CD4-positive, alpha-beta T cell treated with Interferon alpha-2 for 1 hour (primary cell): ENCODE measurements at regions not wholly inside any gene's neighbourhood (a gene's known extent, or its start where the extent isn't known, plus 50 kb on each side); places are given as distances from the start of the nearest gene placed in this dataset.
"Not testable (repeated sequence)": the region's sequence is repeated elsewhere in the genome, so short reads cannot be mapped to it uniquely, and the experiment has no call there.

Experiments used
- DNase-seq, 2 donors: peaks; one replicate each; pipeline ENCODE4 v3.0.0-alpha.2; 2020 to 2022

DNA sequence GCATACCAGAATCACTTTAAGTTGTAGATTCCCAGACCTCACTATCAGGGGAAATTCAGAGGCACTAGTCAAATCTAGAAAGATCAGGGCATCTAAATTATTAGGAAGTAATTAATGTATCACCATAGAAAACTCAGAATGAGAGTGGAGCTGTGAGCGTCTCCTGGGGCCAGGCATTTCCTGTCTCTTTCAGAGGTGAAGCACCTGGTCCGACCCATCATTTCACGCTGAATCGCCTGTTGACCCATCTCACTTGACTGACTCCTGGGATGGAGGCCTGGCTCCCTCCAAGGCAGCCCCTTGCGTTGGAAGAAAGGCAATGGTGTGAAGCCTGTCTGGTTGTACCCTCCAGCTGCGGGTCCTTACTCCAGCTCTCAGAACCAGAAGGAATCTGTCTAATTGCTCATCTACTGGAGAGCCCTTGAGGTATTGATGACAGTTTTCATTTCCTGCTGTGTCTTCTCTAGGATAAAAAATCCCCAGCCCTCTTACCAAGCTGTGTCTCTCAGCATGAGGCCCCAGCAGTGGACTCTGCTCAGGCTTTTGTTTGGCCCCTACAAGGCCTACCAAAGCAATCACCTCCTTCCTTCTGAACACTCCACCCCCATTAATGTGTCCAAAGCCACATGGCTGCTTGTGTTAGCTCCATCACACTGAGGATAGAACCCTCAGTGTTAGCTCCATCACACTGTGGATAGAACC lies 93.2 kb upstream of the SYT13 start:
- no peak for DNase-seq

DNA sequence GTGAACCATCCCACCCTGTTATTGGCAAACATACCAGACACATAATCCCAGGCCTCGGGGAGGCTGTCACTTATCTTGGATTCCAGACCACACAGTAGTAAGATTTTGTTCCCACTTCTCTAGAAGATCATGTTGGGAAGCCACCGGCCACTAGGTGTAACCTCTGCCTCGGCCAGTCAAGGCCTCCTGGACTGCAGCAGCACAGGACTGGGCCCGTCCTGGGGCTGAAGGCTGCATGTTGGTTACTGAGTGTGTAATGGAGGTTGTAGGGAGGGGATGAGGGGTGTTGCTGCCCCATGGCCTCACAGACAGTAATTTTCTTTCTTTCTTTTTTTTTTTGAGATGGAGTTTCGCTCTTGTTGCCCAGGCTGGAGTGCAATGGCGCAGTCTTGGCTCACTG lies 92.4 kb upstream of the SYT13 start:
- no peak for DNase-seq

DNA sequence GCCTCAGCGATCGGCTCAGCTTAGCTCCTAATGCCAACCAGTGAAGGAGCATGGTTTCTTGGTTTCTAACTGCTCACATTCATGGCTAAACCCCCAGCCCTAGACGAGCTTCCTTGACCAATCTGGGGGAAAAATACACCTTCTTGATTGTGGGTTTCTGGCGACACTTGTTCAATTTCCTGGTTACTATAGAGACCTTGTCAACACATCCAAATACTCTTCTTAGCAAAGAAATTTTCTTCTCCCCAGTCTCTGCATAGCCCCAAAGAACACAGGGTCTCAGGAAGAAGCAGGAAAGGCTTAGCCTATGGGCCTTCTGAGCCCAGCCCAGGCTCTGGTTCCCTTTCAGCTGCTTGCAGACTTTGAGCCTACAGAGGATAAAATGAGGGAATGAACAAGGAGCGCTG lies 88.5 kb upstream of the SYT13 start:
- DNase-seq, result peak in 1 of 2 donors; percentile 55

DNA sequence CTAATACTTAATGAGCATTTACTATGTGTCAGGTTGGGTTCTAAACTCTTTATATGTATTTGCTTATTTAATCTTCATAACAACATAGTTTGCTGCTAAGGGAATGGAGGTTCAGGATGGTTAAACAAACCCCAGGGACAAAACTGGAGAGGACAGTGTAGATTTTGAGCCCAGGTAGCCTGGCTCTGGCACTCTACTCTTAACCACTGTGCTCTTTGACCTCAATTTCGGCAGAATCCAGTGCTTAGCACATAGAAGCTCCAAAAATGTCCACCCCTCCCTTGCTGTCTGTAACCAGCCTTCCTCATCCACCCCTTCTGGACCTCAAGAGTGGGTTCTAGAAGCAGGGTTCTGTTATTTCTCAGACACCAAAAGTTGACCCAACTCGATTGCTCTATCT lies 88.0 kb upstream of the SYT13 start:
- no peak for DNase-seq

DNA sequence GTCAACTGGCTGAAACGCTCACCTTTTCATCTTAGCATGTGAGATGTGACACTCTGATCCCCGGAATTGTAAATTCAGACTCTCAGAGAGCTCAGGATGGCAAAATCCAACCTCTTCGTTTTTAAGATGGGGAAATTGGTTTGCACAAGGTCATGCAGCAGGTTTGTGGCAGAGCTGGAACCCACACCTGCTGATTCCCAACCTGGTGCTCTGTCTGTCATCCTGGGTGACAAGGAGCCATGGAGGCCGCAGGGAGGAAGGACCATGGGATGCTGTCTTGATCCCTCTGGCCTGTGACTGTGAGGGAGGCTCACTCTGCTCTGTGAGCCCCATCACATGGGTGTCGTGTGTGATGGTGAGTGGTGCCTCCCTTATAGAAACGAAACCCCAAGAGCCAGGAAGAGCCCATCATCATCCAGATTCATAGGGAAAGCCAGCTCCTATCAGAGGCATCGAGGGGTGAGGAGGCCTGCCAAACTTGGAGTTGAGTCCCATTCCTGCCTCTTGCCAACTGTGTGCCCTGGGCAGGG lies 87.4 kb upstream of the SYT13 start:
- DNase-seq, result no peak

DNA sequence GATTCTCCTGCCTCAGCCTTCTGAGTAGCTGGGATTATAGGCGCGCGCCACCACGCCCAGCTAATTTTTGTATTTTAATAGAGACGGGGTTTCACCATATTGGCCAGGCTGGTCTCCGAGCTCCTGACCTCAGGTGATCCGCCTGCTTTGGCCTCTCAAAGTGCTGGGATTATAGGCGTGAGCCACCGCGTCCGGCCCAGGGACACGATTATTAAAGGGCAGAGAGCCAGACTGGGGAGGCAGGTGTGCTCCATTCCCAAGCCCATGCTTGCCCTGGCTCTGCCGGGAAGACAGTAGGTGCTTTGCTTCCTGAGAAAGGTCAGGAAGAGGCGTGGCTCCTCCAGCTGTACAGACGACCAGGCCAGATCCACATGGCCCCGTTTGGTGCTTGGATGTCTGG lies 86.3 kb upstream of the SYT13 start:
- DNase-seq, result not testable (repeated sequence)

DNA sequence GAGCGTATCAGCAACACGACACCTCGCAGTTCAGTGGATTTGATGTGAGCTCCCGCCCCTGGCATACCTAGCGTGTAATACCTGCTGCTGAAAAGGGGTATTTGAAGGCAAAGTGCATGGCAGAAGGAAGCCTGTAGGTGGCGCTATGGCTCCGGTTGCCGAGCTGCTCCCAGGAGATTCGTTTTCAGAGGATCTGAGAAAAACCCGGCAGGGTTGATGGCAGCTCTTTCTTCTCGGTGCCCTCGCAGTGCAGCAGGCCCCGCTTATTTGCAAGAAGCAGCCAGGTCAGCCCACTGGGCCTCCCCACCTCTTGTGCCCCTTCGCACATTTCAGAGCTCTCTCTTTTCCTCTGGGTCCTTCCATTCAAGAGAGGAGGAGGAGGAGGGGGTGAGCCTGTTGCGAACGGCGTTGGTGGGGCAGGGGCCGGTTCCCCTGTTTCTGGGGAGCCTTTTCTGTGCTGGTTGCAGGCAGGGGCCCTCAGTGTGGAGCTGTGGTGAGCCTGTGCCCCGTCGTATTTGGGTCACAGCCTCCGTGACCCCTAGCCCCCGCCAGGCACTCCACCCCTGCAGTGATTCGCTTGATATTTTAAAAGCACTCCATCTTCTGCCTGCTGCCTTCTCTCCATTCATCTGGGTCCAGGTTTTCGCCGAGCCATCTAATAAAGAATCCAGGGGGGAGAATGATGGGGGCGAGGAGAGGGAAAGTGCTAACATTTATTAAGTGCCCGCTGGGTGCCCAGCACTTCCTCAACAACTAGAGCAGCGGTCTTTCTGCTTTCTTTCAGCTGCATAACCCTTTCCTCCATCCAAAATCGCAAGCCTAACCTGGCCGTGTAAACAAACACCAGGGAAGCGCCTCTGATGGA lies 85.3 kb upstream of the SYT13 start:
- peak; percentile 44 to 70 for DNase-seq

DNA sequence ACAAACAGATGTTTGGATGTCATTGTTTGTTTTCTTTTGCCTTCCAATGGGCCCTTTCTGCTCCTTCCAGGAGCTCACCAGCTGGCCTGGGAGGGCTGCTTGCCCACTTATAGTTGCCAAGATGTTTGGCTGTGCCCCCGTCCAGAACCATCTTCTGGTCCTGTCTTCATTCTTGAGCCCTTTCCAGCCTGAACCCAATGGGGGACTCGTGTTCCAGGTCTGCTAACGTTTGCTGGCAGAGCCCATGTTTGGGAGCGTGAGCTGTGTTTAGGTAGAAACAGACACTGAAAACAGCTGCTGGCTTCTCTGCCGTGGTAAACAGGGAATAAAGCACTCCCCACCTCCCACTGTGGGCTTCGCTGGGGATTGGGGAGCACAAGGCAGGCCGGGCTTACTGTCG lies 83.2 kb upstream of the SYT13 start:
- DNase-seq, result no peak

DNA sequence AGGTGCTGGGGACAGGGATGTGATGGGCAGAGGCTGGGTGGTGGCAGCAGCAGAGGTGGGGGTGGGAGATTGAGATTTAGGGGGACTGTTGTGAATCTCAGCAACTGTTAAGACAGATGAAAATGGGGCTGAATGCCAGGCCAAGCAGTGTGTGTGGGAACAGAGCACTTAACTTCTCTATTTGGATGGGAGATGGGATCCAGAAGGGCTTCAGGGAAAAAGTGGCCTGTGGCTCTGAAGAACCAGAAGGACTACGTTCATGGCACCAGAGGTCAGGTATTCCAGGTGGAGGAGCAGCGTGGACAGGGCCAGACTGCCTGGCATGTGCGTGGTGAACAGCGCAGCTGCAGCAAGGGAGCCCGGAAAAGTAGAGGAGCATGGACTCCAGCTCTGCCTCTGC lies 82.6 kb upstream of the SYT13 start:
- DNase-seq, result no peak

DNA sequence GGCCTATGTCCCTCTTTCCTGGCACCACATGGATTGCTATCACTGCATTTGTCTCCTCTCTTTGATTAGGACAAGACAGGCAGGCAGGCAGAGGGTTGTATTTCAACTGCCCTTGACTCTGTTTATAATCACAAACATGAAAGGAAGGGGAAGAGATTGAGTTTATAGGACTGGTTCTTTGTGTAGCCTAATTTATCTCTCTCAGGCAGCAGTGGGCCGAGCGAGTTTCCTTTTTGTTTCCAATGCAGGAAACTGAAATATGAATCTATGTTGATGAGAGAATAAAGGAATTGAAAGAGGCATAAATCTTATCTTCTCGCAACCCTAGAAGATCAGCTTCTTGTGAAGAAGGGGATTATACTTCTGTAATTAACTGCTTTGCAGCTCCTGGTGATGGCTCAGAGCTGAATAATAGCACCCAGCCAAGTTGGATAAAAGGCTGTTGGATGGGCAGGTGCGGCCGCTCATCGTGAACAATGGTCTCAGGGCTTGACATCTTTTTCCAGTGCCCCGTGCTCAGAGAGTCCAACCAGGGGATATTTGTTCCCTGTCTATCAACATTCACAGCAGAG lies 80.6 kb upstream of the SYT13 start:
- DNase-seq, result no peak

DNA sequence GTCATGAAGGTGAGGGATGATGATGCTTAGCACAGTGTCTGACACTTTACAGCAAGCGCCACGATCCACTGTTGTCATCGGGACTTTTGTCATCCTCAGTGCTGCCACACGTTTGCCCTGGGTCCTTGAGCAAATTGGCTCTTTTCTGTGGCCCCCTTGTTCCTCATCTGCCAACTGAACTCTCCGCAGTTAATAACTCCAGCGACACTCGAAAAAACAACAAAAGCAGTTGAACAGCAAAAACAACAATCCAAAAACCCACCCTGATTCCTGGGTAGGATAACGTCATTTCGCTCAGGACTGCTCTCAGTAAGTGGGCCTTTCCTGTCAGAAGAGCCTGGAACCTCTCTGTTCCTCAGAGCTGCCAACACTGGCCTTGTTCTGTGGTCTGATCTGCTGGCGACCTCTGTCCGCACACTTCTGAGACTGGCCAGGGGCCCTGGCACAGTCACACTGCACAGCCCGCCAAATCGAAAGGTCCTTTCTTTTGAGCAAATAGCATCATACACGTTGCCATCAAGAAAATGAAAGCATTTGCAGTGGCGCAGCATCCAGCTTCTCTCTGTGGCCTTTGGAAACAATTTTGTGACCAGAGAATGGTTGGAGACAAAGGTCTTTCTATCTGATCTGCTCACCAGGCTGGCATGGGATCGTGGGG lies 79.9 kb upstream of the SYT13 start:
- DNase-seq, result no peak

DNA sequence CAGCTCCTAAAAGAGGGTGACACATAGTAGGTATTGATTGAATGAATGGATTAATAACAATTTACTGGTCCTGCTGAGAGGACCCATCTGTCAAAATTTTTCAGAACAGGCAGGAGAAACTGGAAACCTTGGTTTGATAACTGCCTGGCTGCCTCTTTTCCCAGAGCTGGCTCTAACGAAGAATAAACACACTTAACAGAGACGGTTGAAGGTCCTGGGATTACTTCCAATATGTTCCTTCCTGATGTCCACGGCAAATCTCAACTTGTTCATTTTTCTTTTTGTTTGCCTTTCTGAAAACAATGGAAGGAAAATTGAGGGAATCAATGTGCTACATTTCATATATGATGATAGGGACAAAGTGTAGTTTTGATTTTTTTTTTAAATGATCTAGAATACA lies 76.5 kb upstream of the SYT13 start:
- no peak for DNase-seq

DNA sequence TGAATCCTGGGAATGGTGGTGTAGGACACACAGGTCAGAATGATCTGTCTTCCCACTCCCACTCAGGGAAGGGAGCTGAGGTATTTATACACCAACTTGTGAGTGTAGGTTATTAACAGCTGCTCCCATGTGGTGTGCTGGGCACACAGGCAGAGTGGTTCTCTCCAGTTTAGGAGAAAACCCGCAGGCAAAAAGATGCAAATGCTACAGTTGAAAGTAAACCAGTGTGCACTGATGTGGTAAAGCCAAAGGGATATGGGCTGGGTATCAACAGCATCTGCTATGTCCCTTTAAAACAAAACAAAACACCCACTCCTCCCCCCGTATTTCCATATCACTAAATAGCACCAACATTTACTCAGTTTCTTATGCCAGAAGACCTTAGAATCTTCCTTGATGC lies 75.4 kb upstream of the SYT13 start:
- no peak for DNase-seq

DNA sequence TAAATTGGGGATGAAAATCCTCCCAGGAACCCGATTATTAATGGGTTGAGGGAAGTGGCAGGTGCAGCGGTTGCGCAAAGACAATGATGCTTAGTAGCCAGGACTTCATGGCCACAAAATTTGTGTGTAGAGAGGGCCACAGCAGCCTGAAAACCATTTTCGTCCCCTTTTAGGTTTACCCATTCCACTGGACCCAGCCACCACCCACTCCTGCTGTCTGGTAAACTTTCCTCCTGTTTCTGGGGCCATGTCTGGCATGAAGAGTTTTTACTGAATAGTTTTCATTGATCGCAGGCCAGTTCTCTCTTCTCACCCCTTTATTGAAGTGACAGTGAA lies 69.5 kb upstream of the SYT13 start:
- peak in 1 of 2 donors; percentile 4 for DNase-seq

DNA sequence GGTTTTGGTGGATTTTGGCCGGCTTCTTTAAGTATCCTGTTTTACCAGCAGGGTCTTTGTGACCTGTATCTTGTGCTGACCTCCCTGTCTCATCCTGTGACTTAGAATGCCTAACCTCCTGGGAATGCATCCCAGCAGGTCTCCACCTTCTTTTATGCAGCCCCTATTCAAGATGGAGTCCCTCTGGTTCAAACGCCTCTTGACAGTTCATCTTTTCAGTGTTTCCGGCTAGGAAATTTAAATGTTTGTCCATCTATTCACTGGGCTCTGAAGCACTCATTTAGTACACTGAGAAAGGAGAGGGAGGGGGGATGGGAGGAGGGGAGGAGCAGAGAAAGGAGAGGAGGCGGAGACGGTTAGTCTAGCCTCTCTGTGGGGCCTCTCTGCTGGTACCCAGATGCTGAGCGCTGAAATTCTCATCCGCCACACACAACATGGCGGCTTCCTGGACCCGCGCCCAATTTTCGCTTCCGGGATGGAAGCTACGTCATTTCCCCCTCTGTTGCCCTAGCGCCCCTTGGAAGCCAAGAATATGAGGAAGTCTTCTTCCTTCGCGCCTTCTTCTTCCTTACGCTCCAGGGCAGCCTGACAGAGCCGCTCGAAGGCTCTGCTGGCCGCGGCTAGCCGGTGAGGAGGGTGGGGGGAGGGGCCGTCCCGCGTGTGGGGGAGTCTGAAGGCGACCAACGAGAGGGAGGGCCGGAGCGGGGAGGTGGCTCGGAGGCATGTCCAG lies 69.0 kb upstream of the SYT13 start:
- peak; percentile 89 to 93 for DNase-seq

DNA sequence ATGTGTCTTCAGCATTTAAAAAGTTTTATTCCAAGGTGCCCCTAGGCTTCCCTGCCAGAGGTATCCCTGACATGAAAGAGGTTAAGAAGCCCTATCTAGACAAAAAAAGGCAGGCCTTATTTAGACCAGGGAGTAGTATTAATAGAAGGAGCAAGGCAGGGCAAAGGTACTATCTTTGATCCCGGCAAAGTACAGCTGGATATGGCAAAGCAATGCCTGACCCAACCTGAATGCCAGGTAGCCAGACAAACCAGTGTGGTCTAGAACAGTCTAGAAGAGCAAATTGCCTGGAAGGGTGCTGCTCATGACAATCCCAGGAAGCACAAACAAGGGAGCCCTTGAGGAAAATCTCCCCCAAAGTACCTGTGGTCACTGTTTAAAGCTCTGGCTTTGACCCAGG lies 62.6 kb upstream of the SYT13 start:
- DNase-seq, result no peak

DNA sequence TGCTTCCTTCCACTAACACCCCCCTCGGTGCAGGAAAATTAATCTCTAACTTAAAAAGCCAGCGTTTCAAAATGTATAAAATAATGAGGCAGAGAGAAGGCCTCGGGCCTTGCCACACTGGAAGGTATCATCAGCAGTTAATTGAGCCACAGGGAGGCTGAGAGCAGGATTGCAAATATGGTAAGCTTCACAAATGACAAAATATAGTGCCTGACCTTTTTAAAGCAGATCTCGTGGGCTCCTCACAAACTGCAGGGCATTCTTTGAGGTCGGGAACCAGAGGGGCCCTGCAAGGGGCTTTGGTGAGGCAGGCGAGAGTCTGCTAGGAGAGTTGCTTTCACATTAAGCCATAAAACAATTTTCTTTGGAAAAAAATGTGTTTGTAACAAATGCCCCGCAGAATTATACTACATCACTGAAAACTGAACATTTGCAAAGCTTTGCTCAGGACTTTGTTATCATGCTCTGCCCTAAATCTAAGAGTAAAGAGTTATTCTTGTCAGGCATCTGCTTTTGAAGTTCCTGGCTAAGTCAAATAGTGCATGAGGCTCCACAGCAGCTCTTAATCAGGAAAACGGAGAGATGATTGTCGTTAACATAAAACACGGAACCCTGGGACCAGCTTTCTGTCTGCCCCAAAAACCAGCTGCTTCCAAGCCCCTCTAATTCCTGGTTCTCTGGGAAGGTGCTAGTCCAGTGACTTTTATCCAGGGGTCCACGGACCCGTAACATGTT lies 61.4 kb upstream of the SYT13 start:
- DNase-seq, result no peak

DNA sequence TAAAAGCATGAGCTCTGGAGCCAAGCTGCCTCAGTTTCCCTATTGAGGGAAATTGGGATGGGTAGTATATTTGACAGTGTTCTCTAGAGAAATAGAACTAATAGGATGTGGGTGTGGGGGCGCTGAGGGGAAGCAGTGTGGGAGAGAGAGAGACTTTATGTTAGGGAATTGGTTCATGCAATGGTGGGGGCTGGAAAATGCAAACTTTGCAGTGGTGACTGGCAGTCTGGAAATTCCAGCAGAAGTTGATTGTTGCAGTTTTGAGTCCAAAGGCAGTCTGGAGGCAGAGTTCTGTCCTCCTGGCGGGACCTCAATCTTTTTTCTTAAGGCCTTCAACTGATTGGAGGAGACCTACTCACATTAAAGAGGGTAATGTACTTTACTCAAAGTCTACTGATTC lies 59.4 kb upstream of the SYT13 start:
- no peak for DNase-seq

DNA sequence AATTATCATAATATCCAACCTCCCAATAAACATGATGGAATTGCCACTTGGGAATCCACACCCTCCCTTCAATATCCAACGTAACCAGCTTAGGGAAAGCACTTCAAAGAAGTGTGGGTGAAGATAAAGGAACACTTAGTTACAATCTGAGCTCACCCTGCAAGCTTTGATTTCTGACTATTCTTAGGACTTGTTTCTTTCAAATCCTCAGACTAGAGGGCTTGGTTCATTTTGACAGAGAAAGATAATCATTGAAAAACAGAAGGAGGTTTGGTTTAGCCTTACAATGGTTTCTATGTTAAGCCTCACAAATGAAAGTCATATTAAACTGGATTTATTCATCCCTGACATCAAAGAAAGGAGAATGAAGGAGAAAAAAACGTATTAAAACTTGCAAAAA lies 57.9 kb upstream of the SYT13 start:
- no peak for DNase-seq

DNA sequence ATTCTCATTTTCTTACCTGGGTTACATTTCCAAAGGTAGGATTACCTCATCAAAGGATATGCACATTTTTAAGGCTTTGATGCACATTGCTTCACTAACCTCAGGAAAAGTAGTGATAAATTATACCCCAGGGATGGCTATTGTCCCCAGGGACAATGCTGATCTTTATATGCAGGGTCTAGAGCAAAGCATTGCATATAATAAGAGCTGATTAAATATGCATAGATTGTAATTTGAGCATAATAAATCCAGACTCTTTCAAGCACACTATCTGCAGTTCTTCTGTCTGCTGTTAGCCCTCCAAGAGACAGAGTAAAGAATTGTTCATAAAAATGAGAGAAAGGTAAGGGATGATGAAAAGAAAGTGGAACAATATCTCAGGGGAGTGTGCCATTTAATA lies 57.3 kb upstream of the SYT13 start:
- no peak for DNase-seq

DNA sequence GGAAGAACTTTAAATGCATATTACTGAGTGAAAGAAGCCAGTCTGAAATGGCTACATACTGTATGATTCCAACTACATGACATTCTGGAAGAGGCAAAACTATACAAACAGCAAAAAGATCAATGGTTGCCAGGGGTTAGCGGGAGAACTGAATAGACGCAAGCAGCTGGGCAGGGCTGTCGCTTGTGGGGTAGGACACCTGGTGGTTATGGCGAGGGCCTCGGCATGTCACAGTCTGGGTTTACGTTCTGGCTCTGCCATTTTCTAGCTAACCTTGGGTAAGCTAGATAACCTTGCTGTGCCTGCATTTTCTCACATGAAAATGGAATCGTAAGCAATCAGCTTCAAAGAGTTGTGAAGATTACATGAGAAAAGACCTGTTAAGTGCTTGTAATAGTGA lies 55.2 kb upstream of the SYT13 start:
- no peak for DNase-seq
